Sigmoid colon (tissue), 4 donors: ENCODE measurements at regions not wholly inside any gene's neighbourhood (a gene's known extent, or its start where the extent isn't known, plus 50 kb on each side); places are given as distances from the start of the nearest gene placed in this dataset.

ENCODE experiments used
- CTCF ChIP-seq, 4 experiments: fragments of 450-650 bp in 3 of 4; fragments of 200-600 bp in 1 of 4; IDR thresholded peaks; one replicate each; pipeline ENCODE4 v1.5.1; 2016 to 2019; ENCODE audit warnings: antibody characterized with exemption in 4 of 4, mild to moderate bottlenecking in 3 of 4, moderate library complexity in 2 of 4
- EP300 ChIP-seq, 4 donors: sonication (generic); formaldehyde crosslinking; IDR thresholded peaks; one replicate each; pipeline ENCODE4 v1.6.1; 2017; ENCODE audit warnings: antibody characterized with exemption in 4 of 4

GRCh38 chr17:64788286-64789060 is 126.4 kb upstream of the SMURF2 start:
- TF ChIP-seq CTCF (IDR thresholded peaks at IDR 0.05), result no peak
- TF ChIP-seq EP300 (IDR thresholded peaks at IDR 0.05), result no peak
